Ectodermal cell (in vitro differentiated cells): ENCODE measurements at regions not wholly inside any gene's neighbourhood (a gene's known extent, or its start where the extent isn't known, plus 50 kb on each side); places are given as distances from the start of the nearest gene placed in this dataset.

ENCODE experiments used
- H3K27ac ChIP-seq: 2 replicates; pipeline ENCODE4 v1.7.0; 2013; ENCODE audit warnings: mild to moderate bottlenecking, low read depth, low read length; ENCODE audit not compliant: insufficient read depth, poor library complexity, severe bottlenecking
- H3K27me3 ChIP-seq: 2 replicates; pipeline ENCODE4 v1.7.0; 2013; ENCODE audit warnings: mild to moderate bottlenecking, low read length; ENCODE audit not compliant: insufficient read depth, control insufficient read depth, poor library complexity, severe bottlenecking
- H3K36me3 ChIP-seq: one replicate; pipeline ENCODE4 v1.7.0; 2013; ENCODE audit warnings: low read length; ENCODE audit not compliant: control insufficient read depth, insufficient read depth
- H3K4me1 ChIP-seq: one replicate; pipeline ENCODE4 v1.7.0; 2013; ENCODE audit warnings: low read length; ENCODE audit not compliant: control insufficient read depth, insufficient read depth
- H3K4me3 ChIP-seq: 2 replicates; pipeline ENCODE4 v1.7.0; 2013; ENCODE audit warnings: low read depth, low read length, control low read depth; ENCODE audit not compliant: insufficient read depth
- H3K9me3 ChIP-seq: 2 replicates; pipeline ENCODE4 v1.7.0; 2013; ENCODE audit warnings: mild to moderate bottlenecking, low read length, moderate library complexity; ENCODE audit not compliant: control insufficient read depth
- WGBS, 2 experiments: methylation state at CpG; one replicate each; pipeline ENCODE4 v1.1.7; 2013; ENCODE audit warnings: missing lambda C conversion rate in 2 of 2; 5-methylcytosine and 5-hydroxymethylcytosine counted together

- no peaks in the 10 kb centered on the region for H3K27me3 ChIP-seq
- H3K36me3 ChIP-seq: no peaks in the 10 kb centered on the region
- H3K27ac ChIP-seq: no peak overlapping the region
- no peaks in the 10 kb centered on the region for H3K9me3 ChIP-seq
- WGBS, 2 experiments: 96 to 100% methylated on average over 3 to 4 of the region's 4 CpGs
- H3K4me3 ChIP-seq: no peak overlapping the region
- H3K4me1 ChIP-seq: no peaks in the 10 kb centered on the region
Observed at GRCh38 chr2:83615511-83615910, 843.6 kb downstream of the SUCLG1 start.

DNA sequence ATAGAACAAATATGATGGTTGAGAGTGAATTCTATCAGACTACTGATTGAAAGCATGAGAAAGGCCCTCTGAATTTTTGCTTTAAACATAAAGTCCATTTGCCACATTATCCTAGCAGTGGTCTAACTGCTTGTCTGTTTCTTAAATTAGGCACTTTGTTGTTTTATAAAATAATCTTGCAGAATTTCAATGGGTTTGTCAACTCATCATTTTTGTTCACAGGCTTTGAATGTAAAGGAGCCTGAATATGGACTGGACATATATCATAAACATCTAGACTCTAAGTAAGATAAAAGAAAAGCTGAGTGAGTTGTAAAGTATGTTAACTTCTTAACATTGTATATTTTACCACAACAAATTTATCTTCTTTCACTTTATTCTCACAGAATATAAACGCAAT lies 845.9 kb downstream of the SUCLG1 start:
- H3K27me3 ChIP-seq: no peaks in the 10 kb centered on the region
- no CpG with 5 or more reads among the region's 1 CpG for WGBS, 2 experiments
- no peak overlapping the region for H3K4me3 ChIP-seq
- H3K27ac ChIP-seq: no peak overlapping the region
- no peaks in the 10 kb centered on the region for H3K9me3 ChIP-seq
- H3K4me1 ChIP-seq: no peaks in the 10 kb centered on the region
- no peaks in the 10 kb centered on the region for H3K36me3 ChIP-seq

GRCh38 chr2:83602753-83603152 lies 856.3 kb downstream of the SUCLG1 start:
- WGBS, 2 experiments: 92 to 95% methylated on average over 6 of the region's 6 CpGs
- no peak overlapping the region for H3K27ac ChIP-seq
- no peaks in the 10 kb centered on the region for H3K9me3 ChIP-seq
- no peak overlapping the region for H3K4me3 ChIP-seq
- H3K4me1 ChIP-seq: no peaks in the 10 kb centered on the region
- H3K27me3 ChIP-seq: no peaks in the 10 kb centered on the region
- H3K36me3 ChIP-seq: no peaks in the 10 kb centered on the region

GRCh38 chr2:83596592-83597282 lies 862.3 kb downstream of the SUCLG1 start:
- H3K4me3 ChIP-seq: no peak overlapping the region
- no peaks in the 10 kb centered on the region for H3K9me3 ChIP-seq
- 92% methylated on average over 1 of the region's 1 CpG for WGBS, 2 experiments
- no peaks in the 10 kb centered on the region for H3K27me3 ChIP-seq
- H3K27ac ChIP-seq: no peak overlapping the region
- no peaks in the 10 kb centered on the region for H3K4me1 ChIP-seq
- H3K36me3 ChIP-seq: no peaks in the 10 kb centered on the region

DNA sequence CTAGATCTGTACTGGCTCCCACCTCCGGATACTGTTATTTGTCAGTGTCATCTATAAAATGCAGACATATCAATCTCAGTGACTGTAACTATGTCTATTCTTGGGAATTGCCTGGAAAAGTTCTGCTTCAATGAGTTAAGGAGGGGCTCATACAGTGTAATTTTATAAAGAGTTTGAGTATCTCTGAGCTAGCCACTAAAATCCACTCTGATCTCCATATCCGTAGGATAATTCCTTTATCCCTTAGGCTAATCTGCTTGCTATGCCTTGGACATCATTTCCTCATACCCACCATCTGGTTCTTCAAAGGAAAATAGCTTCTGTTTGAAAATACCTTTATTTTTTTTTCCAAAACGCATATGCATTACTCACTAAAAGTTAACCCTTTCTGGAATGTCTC lies 863.2 kb downstream of the SUCLG1 start:
- 87 to 95% methylated on average over 3 of the region's 3 CpGs for WGBS, 2 experiments
- H3K27ac ChIP-seq: no peak overlapping the region

DNA sequence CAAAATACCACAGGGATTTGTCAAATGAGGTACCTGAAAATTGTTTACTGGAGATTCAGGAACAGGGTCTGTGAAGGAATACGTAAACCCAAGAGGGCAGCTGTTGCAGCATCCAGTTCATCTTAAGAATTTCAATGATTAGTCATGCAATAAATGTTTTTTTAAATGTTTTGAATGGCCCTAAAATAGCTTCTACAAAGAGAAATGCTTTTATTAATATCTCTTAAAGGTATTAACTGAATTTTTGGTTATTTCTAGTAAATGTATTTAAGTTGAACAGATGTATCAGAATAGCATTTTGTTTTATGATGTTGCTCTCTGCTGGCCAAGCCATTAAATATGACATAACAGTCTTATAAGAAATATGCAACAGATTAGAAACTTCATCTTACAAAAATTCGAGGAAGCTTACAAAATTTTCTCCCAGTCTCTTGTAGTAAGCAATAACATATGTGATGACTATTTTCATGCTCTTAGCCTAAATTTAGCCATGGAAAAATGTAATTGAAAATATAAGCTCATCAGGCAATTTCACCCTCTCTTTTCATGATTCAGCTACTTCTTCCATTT lies 863.9 kb downstream of the SUCLG1 start:
- no peak overlapping the region for H3K27ac ChIP-seq
- H3K9me3 ChIP-seq: no peaks in the 10 kb centered on the region
- H3K4me1 ChIP-seq: no peaks in the 10 kb centered on the region
- H3K27me3 ChIP-seq: no peaks in the 10 kb centered on the region
- 82 to 94% methylated on average over 1 to 2 of the region's 2 CpGs for WGBS, 2 experiments
- no peak overlapping the region for H3K4me3 ChIP-seq
- H3K36me3 ChIP-seq: no peaks in the 10 kb centered on the region

More for the DNA sequence above, 863.2 kb downstream of the SUCLG1 start:
- Histone ChIP-seq H3K27me3 (no peaks in the 10 kb centered on the region), H3K36me3 (no peaks in the 10 kb centered on the region), H3K4me3 (no peak overlapping the region), H3K9me3 (no peaks in the 10 kb centered on the region), H3K4me1 (no peaks in the 10 kb centered on the region)

GRCh38 chr2:83594241-83595120 lies 864.6 kb downstream of the SUCLG1 start:
- WGBS, 2 experiments: 91 to 93% methylated on average over 4 to 5 of the region's 5 CpGs
- Histone ChIP-seq H3K27ac (no peak overlapping the region), H3K9me3 (no peaks in the 10 kb centered on the region), H3K4me3 (no peak overlapping the region), H3K4me1 (no peaks in the 10 kb centered on the region), H3K36me3 (no peaks in the 10 kb centered on the region), H3K27me3 (no peaks in the 10 kb centered on the region)

DNA sequence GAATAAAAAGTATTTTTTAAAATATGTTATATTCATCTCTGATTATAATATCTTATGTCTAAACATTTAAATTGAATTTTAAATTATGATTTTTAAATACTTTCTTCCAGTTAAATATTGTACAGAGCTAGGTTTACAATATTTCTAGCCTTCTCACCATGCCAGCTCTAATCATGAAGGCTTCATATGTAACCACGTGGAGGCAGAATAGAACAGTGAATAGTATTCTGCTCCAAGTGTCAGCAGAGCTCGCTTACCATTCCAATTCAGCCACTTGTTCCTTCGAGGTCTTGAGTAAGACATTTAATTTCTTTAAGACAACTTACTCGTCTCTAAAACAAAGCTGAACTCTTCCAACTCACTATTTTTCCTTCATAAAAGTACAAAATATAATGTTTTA lies 871.8 kb downstream of the SUCLG1 start:
- Histone ChIP-seq H3K36me3 (no peaks in the 10 kb centered on the region), H3K27ac (no peak overlapping the region), H3K4me3 (no peak overlapping the region), H3K4me1 (no peaks in the 10 kb centered on the region), H3K9me3 (no peaks in the 10 kb centered on the region), H3K27me3 (no peaks in the 10 kb centered on the region)
- 90 to 91% methylated on average over 3 to 4 of the region's 4 CpGs for WGBS, 2 experiments

DNA sequence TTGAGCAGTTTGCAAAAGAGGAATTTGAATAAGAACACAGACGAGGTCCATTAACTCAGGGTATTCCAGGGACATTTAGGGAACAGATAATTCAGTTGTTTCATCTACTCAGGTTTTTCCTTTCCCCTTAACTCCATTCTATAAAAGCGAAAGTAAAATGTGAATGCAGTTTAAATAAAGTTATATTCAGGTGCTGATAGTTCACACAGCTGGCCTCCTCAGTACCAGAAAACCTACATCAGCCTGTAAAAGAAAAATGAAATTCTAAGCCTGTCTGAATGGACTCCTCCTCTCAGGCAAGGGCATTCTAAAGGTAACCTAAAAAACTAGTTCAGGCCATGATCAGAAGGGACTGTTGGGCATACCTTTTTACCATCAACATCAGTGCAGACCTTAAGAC lies 873.8 kb downstream of the SUCLG1 start:
- H3K27me3 ChIP-seq: no peaks in the 10 kb centered on the region
- no peak overlapping the region for H3K4me3 ChIP-seq
- H3K27ac ChIP-seq: no peak overlapping the region
- H3K9me3 ChIP-seq: no peaks in the 10 kb centered on the region
- H3K36me3 ChIP-seq: no peaks in the 10 kb centered on the region
- H3K4me1 ChIP-seq: no peaks in the 10 kb centered on the region
- 36 to 44% methylated on average over 1 of the region's 2 CpGs for WGBS, 2 experiments

- no peaks in the 10 kb centered on the region for H3K27me3 ChIP-seq
- H3K4me1 ChIP-seq: no peaks in the 10 kb centered on the region
- H3K9me3 ChIP-seq: no peaks in the 10 kb centered on the region
- no peak overlapping the region for H3K4me3 ChIP-seq
- H3K36me3 ChIP-seq: no peaks in the 10 kb centered on the region
- WGBS, 2 experiments: 29% methylated on average over 3 of the region's 3 CpGs
- H3K27ac ChIP-seq: no peak overlapping the region
Observed at GRCh38 chr2:83584672-83585071, 874.4 kb downstream of the SUCLG1 start.
